NCI-H82 (cell line): ENCODE measurements at regions not wholly inside any gene's neighbourhood (a gene's known extent, or its start where the extent isn't known, plus 50 kb on each side); places are given as distances from the start of the nearest gene placed in this dataset.

ENCODE experiments used
- DNase-seq: peaks from one replicate; lab custom pipeline; 2025; lab: John Stamatoyannopoulos, UW

GRCh38 chr3:20396335-20396734 lies 210.3 kb upstream of the SGO1 start:
- DNase-seq: peak; percentile 12

DNA sequence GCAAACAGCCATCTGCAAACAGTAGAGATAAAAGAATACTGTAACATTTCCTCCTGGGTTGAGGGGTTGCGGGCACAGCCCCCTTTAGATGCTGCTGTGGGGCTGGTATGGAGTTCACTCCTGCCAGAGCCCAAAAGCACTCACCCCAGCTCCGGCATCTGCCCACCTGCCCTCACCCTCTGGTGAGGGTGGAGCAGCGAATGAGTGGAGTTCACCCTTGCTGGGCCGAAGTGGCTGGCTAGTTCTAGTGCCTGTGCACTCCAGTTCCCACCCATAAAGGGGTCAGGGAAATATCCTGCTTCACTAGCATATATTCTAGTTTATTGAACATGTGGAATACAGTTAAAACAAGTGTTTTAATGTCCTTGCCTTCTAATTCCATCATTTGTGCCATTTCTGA lies 209.7 kb upstream of the SGO1 start:
- DNase-seq: no peak

DNA sequence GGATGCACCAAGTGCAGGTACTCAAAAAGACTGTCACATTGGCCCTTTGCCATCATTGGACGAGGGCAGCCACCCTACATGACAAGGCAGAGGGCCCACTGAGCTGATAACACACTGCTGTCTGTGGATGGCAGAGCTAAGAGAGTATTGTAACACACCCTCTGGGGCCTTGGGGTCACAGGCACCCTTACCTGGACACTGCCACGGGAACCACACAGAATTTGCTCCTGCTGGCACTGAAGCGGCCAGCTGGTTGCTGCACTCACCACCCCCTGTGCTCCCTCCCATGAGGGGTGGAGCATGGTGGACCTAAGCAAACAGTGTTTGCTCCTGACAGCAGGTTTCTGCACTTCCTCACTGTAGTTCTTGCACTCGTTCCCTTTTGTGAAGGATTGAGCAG lies 208.2 kb upstream of the SGO1 start:
- no peak for DNase-seq

- DNase-seq: no peak
Measured at GRCh38 chr3:20391644-20392043, 205.6 kb upstream of the SGO1 start.

DNA sequence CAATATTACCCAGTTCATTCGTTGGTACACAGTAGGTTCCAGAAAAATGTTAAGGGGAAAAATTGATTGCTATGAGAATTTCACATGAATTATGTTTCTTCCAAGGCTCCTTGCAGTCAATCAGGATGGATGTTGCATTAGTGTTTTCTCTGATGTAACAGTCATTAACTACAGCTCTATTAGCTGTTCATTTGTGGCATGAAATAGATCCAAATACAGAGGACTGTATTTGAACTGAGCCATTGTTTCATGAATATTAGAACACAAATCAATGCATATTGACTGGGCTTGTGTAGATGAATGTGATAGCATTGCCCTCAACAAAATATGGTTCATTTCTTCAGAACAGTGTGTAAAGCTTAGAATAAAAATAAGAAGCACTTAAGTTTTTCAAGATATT lies 203.0 kb upstream of the SGO1 start:
- DNase-seq: no peak

GRCh38 chr3:20380295-20380694 lies 194.3 kb upstream of the SGO1 start:
- DNase-seq: no peak

DNA sequence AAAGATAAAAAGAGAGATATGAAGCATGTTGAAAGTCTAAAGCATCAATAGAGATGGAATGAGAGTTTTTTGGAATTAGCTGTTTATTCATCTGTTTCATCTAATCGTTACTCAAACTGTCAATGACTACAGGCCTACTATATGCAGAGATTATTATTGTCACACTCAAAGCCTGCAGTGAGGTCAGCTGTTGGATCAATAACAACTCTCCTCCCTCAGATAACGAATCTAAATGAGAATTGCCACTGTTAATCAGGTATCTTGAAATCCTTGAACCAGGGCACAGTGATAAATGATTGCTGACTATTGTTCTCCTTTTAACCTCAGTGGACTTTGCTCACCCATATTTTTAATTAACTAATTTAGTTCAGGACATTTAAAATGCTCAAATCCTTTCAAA lies 192.3 kb upstream of the SGO1 start:
- DNase-seq: no peak

GRCh38 chr3:20376665-20377217 lies 190.7 kb upstream of the SGO1 start:
- DNase-seq: no peak

DNA sequence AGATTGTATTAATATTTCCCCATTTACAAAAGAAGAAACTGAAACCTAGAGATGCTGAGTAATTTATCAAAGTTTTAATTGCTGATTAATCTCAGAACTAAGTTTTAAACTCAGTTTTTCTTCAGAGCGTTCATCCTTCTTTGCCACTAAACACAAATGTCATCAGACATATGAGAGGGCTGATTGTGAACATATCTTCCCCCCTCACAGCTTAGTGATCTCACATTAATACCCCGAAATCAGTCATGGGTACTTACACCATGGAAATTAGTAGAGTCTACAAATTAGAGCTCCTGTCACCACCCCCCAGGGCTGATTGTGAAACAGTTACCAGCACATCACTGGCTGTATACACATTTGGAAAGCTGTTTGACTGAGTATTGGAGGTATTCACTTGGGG lies 189.3 kb upstream of the SGO1 start:
- DNase-seq: no peak

GRCh38 chr3:20370273-20371063 lies 184.5 kb upstream of the SGO1 start:
- peak; percentile 11 for DNase-seq

- DNase-seq: no peak
Measured at GRCh38 chr3:20361000-20361399, 175.0 kb upstream of the SGO1 start.

- DNase-seq: no peak
Measured at GRCh38 chr3:20353286-20353685, 167.3 kb upstream of the SGO1 start.

GRCh38 chr3:20352546-20353179 lies 166.7 kb upstream of the SGO1 start:
- no peak for DNase-seq

- no peak for DNase-seq
Measured at GRCh38 chr3:20350449-20350848, 164.4 kb upstream of the SGO1 start.

DNA sequence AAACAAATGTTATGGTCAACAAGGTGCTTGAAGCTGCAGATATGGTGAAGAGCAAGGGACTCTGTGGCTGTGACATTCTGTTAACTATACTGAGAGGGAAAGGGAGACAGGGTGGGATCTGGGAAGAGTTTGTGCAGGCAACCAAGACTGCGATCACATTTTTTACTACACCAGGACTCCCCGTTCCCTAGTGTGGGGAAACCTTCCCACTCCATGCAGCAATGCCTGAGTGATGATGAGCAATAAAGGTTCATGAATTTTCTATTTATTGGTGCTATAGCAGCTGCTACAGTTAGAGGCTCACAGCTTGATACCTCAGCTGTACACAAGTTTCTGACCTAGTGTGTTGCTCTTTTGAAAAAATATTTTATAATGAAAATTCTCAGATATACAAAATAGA lies 160.9 kb upstream of the SGO1 start:
- no peak for DNase-seq

GRCh38 chr3:20346369-20346768 lies 160.4 kb upstream of the SGO1 start:
- no peak for DNase-seq

- no peak for DNase-seq
Measured at GRCh38 chr3:20344400-20344959, 158.5 kb upstream of the SGO1 start.

GRCh38 chr3:20343790-20344189 lies 157.8 kb upstream of the SGO1 start:
- no peak for DNase-seq

- DNase-seq: peak; percentile 79
Measured at GRCh38 chr3:20340324-20340928, 154.4 kb upstream of the SGO1 start.

DNA sequence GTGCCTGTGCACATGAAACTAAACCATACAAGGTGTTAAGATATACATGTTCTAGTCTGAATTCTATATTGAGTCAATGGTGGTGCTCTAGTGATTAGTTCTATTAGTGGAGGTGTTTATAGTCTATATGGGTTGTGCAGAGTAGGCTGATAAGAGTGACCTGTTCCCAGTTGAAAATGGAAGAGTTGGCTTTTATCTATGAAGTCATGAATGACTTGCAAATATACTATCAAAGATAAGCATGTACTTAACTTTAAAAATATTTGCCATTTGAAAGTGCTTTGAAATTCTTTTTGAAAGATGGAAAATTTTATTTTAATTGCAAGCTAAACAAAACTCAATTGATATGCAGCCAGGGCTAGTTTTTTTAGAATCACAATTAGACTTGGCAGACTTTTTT lies 150.6 kb upstream of the SGO1 start:
- no peak for DNase-seq

- DNase-seq: peak; percentile 9
Measured at GRCh38 chr3:20334842-20335241, 148.8 kb upstream of the SGO1 start.

GRCh38 chr3:20327889-20328288 lies 141.9 kb upstream of the SGO1 start:
- no peak for DNase-seq

DNA sequence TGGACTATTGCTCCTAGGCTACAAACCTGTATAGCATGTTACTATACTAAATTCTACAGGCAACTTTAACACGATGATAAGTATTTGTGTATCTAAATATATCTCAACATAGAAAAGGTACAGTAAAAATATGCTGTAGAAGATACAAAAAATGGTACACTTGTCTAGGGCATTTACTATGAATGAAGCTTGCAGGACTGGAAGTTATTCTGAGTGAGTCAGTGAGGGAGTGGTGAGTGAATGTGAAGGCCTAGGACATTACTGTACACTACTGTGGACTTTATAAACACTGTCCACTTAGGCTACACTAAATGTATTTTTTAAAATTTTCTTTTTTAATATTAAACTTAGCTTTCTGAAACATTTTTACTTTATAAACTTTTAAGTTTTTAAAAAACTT lies 140.5 kb upstream of the SGO1 start:
- DNase-seq: no peak
